ENCODE measurements at regions not wholly inside any gene's neighbourhood (a gene's known extent, or its start where the extent isn't known, plus 50 kb on each side); places are given as distances from the start of the nearest gene placed in this dataset.

- H3K4me3 ChIP-seq (ENCODE audit: control insufficient read depth, low read depth, low read length): no peak overlapping the region
- DNase-seq (ENCODE audit: low read depth): no peak
- no peak for TF ChIP-seq CTCF (conservative IDR thresholded peaks at IDR 0.05; ENCODE audit: control insufficient read depth, insufficient read depth, low read depth, low read length)
Measured at GRCh38 chr13:103370790-103371189, 304.6 kb upstream of the SLC10A2 start.

- H3K4me3 ChIP-seq (ENCODE audit: control insufficient read depth, low read depth, low read length): no peak overlapping the region
- no peak for DNase-seq (ENCODE audit: low read depth)
- TF ChIP-seq CTCF (conservative IDR thresholded peaks at IDR 0.05; ENCODE audit: control insufficient read depth, insufficient read depth, low read depth, low read length): no peak
Measured at GRCh38 chr13:103358255-103358932, 292.2 kb upstream of the SLC10A2 start.

- no peak for DNase-seq (ENCODE audit: low read depth)
- no peak for TF ChIP-seq CTCF (conservative IDR thresholded peaks at IDR 0.05; ENCODE audit: control insufficient read depth, insufficient read depth, low read depth, low read length)
- no peak overlapping the region for H3K4me3 ChIP-seq (ENCODE audit: control insufficient read depth, low read depth, low read length)
Measured at GRCh38 chr13:103356226-103356864, 290.1 kb upstream of the SLC10A2 start.

GRCh38 chr13:103354171-103354570 is 288.0 kb upstream of the SLC10A2 start:
- no peak overlapping the region for H3K4me3 ChIP-seq (ENCODE audit: control insufficient read depth, low read depth, low read length)
- DNase-seq (ENCODE audit: low read depth): peak; percentile 52
- no peak for TF ChIP-seq CTCF (conservative IDR thresholded peaks at IDR 0.05; ENCODE audit: control insufficient read depth, insufficient read depth, low read depth, low read length)

- TF ChIP-seq CTCF (conservative IDR thresholded peaks at IDR 0.05; ENCODE audit: control insufficient read depth, insufficient read depth, low read depth, low read length): no peak
- H3K4me3 ChIP-seq (ENCODE audit: control insufficient read depth, low read depth, low read length): no peak overlapping the region
- peak; percentile 18 for DNase-seq (ENCODE audit: low read depth)
Measured at GRCh38 chr13:103351035-103351828, 285.0 kb upstream of the SLC10A2 start.

- no peak for DNase-seq (ENCODE audit: low read depth)
- TF ChIP-seq CTCF (conservative IDR thresholded peaks at IDR 0.05; ENCODE audit: control insufficient read depth, insufficient read depth, low read depth, low read length): no peak
- no peak overlapping the region for H3K4me3 ChIP-seq (ENCODE audit: control insufficient read depth, low read depth, low read length)
Measured at GRCh38 chr13:103350147-103350546, 283.9 kb upstream of the SLC10A2 start.
